K562 (cell line): ENCODE measurements at regions not wholly inside any gene's neighbourhood (a gene's known extent, or its start where the extent isn't known, plus 50 kb on each side); places are given as distances from the start of the nearest gene placed in this dataset.

ENCODE experiments used
- ATF3 ChIP-seq, 2 experiments: fragments of 450-650 bp in 1 of 2; sonication (generic) in 1 of 2; formaldehyde crosslinking in 1 of 2; IDR thresholded peaks in 1 of 2; conservative IDR thresholded peaks in 1 of 2; 2 replicates each; pipeline versions ENCODE4 v1.6.1 to v1.8.1; 2016 to 2023; ENCODE audit warnings: mild to moderate bottlenecking in 2 of 2, moderate library complexity in 2 of 2, inconsistent platforms in 1 of 2, missing genetic modification reagents in 1 of 2
- BDP1 ChIP-seq: IDR thresholded peaks from 3 replicates; pipeline ENCODE4 v1.6.1; 2011; ENCODE audit not compliant: insufficient read length, insufficient read depth
- CREB3L1 ChIP-seq: fragments of 450-650 bp; IDR thresholded peaks from 2 replicates; pipeline ENCODE4 v1.6.1; 2014; ENCODE audit warnings: low read depth, mild to moderate bottlenecking, moderate library complexity, borderline replicate concordance
- NONO ChIP-seq, 2 experiments: fragments of 200-400 bp in 1 of 2; fragments of 450-650 bp in 1 of 2; formaldehyde crosslinking in 1 of 2; IDR thresholded peaks; 2 replicates each; pipeline ENCODE4 v1.6.1; 2017; ENCODE audit warnings: low read depth in 2 of 2, mild to moderate bottlenecking in 2 of 2, moderate library complexity in 2 of 2, low read length in 1 of 2
- UBTF ChIP-seq, 2 experiments: IDR thresholded peaks; 2 replicates each; pipeline ENCODE4 v1.6.1; 2012; ENCODE audit warnings: improper control_type of control experiment in 2 of 2, low read depth in 2 of 2, low read length in 2 of 2, borderline replicate concordance in 1 of 2

- TF ChIP-seq UBTF (IDR thresholded peaks at IDR 0.05; ENCODE audit: borderline replicate concordance in 1 of 2, low read depth in 2 of 2, low read length in 2 of 2): no peak
- TF ChIP-seq ATF3 (IDR thresholded peaks at IDR 0.05): no peak
- TF ChIP-seq ATF3 (CRISPR knock-in tag; conservative IDR thresholded peaks at IDR 0.05): no peak
- no peak for TF ChIP-seq BDP1
- TF ChIP-seq NONO (IDR thresholded peaks at IDR 0.05; ENCODE audit: low read depth in 2 of 2, low read length in 1 of 2): no peak
- TF ChIP-seq CREB3L1: no peak
These were observed 127.4 kb upstream of the HCRTR2 start (continued) for GRCh38 chr6:55046869-55047422.
